GM23338 (cell line): ENCODE measurements at regions not wholly inside any gene's neighbourhood (a gene's known extent, or its start where the extent isn't known, plus 50 kb on each side); places are given as distances from the start of the nearest gene placed in this dataset.
"Not testable (repeated sequence)": the region's sequence is repeated elsewhere in the genome, so short reads cannot be mapped to it uniquely, and the experiment has no call there.

Source experiments
- ATAC-seq: fragments of 200-7000 bp; cut with Tn5 transposase; 3 replicates; pipeline ENCODE4 v1.9.1; 2020
- DNase-seq: peaks from one replicate; pipeline ENCODE4 v3.0.0-alpha.2; 2015; ENCODE audit warnings: low spot score
- H2AFZ ChIP-seq: fragments of 200-600 bp; sonication (generic); 2 replicates; pipeline ENCODE4 v1.8.0; 2016; ENCODE audit warnings: antibody characterized with exemption, mild to moderate bottlenecking, moderate library complexity
- H3F3A ChIP-seq: fragments of 200-600 bp; sonication (generic); replicated peaks from 2 replicates; pipeline ENCODE4 v1.8.0; 2017; ENCODE audit warnings: antibody characterized with exemption, mixed run types, low read depth
- H3K27ac ChIP-seq: fragments of 200-600 bp; sonication (generic); 2 replicates; pipeline ENCODE4 v1.6.1; 2016; ENCODE audit warnings: low read depth
- H3K27me3 ChIP-seq: fragments of 200-600 bp; sonication (generic); 2 replicates; pipeline ENCODE4 v1.8.0; 2016; ENCODE audit warnings: mild to moderate bottlenecking, mixed run types, moderate library complexity; ENCODE audit not compliant: insufficient read depth
- H3K36me3 ChIP-seq: fragments of 200-600 bp; sonication (generic); 2 replicates; pipeline ENCODE4 v1.8.0; 2016; ENCODE audit warnings: mild to moderate bottlenecking; ENCODE audit not compliant: insufficient read depth
- H3K4me1 ChIP-seq: fragments of 200-600 bp; sonication (generic); 2 replicates; pipeline ENCODE4 v1.8.0; 2016; ENCODE audit warnings: mild to moderate bottlenecking, moderate library complexity; ENCODE audit not compliant: insufficient read depth
- H3K4me2 ChIP-seq: fragments of 200-600 bp; sonication (generic); 2 replicates; pipeline ENCODE4 v1.7.1; 2017; ENCODE audit warnings: mixed run types
- H3K4me3 ChIP-seq: fragments of 200-600 bp; sonication (generic); 2 replicates; pipeline ENCODE4 v1.6.1; 2016; ENCODE audit warnings: mixed run types
- H3K79me2 ChIP-seq: fragments of 200-600 bp; sonication (generic); replicated peaks from 2 replicates; pipeline ENCODE4 v1.8.0; 2017; ENCODE audit warnings: mild to moderate bottlenecking; ENCODE audit not compliant: insufficient read depth
- H3K9me2 ChIP-seq: fragments of 200-600 bp; sonication (generic); 2 replicates; pipeline ENCODE4 v1.8.0; 2017; ENCODE audit not compliant: insufficient read depth
- H4K20me1 ChIP-seq: fragments of 200-600 bp; sonication (generic); replicated peaks from 2 replicates; pipeline ENCODE4 v1.8.0; 2017; ENCODE audit warnings: mild to moderate bottlenecking; ENCODE audit not compliant: insufficient read depth
- H3K27ac Mint-ChIP-seq: 2 replicates; pipeline ENCODE4 v1.8.0; 2020; ENCODE audit warnings: inconsistent platforms, mild to moderate bottlenecking, moderate library complexity, mixed read lengths
- H3K27me3 Mint-ChIP-seq: 3 replicates; pipeline ENCODE4 v1.8.0; 2022; ENCODE audit warnings: low read depth, mild to moderate bottlenecking, moderate library complexity, mixed read lengths, inconsistent platforms; ENCODE audit not compliant: insufficient read depth, poor library complexity
- H3K36me3 Mint-ChIP-seq: 3 replicates; pipeline ENCODE4 v1.8.0; 2021; ENCODE audit warnings: low read depth, mild to moderate bottlenecking, inconsistent platforms, moderate library complexity, mixed read lengths
- H3K4me1 Mint-ChIP-seq: 3 replicates; pipeline ENCODE4 v1.8.0; 2020; ENCODE audit warnings: mild to moderate bottlenecking, inconsistent platforms, mixed read lengths
- H3K4me3 Mint-ChIP-seq: 3 replicates; pipeline ENCODE4 v1.8.0; 2021; ENCODE audit warnings: moderate library complexity, mild to moderate bottlenecking, inconsistent platforms, mixed read lengths
- H3K9me3 Mint-ChIP-seq: 3 replicates; pipeline ENCODE4 v1.8.0; 2020; ENCODE audit warnings: moderate library complexity, mild to moderate bottlenecking, inconsistent platforms, mixed read lengths

DNA sequence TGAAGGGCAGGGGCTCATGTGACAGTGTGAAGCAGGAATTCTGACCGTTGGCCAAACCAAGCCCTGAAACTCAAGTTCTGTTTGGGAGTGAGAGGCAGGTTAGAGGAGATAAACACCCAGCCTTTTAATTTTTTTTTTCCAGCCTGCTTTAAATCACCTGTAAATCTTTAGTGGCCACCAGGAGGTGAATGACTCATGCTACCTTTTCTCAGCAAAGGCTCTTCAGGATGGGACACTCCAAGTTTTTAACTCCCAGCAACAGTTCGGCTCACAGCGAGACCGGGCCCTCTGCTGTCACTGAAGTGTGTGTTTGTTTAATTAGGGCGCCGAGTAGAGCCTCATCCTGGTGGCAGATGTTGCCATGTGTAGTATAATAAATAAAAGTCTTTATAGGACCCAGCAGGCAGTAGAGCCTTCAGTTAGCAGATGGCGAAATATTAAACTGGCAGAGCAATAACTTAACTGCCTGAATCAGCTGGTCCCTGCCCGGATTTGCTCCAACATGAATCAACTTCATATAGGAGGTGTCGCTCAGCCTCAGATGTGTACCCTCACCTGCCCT, 180.3 kb downstream of the NPIPA7 start:
- H3F3A ChIP-seq, H2AFZ ChIP-seq, H3K9me3 Mint-ChIP-seq, DNase-seq, H3K36me3 Mint-ChIP-seq, H3K4me2 ChIP-seq, H3K27me3 Mint-ChIP-seq, H3K79me2 ChIP-seq, H3K27ac Mint-ChIP-seq, H3K4me3 ChIP-seq, H3K36me3 ChIP-seq, H3K27me3 ChIP-seq, H4K20me1 ChIP-seq, H3K4me1 ChIP-seq, H3K4me3 Mint-ChIP-seq, H3K9me2 ChIP-seq, H3K4me1 Mint-ChIP-seq, H3K27ac ChIP-seq: not testable (repeated sequence)
- peak; percentile 31; the same call in 1 of the 3 replicates for ATAC-seq

DNA sequence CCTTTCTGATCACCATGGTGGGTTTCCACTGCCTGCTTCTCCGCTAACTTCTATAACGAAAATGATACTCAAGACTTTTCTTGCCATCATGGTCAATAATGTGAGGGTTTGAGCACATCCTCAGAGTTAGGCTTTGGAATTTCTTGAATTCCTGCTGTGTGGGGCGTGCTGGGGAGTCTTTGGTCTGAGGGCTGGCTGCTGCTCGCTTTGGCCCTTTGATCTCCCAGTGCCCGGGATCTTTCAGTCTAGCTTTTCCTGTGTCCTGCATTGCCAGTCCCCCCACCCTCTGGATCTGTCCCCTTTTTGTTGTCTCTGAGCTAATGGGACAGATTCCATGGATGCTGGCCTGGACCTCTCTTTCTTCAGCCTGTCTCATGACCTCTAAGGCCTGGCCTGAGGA, 182.6 kb downstream of the NPIPA7 start:
- H3K27ac ChIP-seq, H3K27me3 ChIP-seq, H3K9me3 Mint-ChIP-seq, H3K4me1 ChIP-seq, H2AFZ ChIP-seq, H4K20me1 ChIP-seq, H3K36me3 Mint-ChIP-seq, H3K4me2 ChIP-seq, H3K4me1 Mint-ChIP-seq, H3K4me3 Mint-ChIP-seq, H3K36me3 ChIP-seq, H3F3A ChIP-seq, H3K27me3 Mint-ChIP-seq, H3K27ac Mint-ChIP-seq, H3K79me2 ChIP-seq, H3K9me2 ChIP-seq, H3K4me3 ChIP-seq: not testable (repeated sequence)
- DNase-seq = peak; percentile 37
- peak; percentile 31; the same call in 2 of the 3 replicates for ATAC-seq

DNA sequence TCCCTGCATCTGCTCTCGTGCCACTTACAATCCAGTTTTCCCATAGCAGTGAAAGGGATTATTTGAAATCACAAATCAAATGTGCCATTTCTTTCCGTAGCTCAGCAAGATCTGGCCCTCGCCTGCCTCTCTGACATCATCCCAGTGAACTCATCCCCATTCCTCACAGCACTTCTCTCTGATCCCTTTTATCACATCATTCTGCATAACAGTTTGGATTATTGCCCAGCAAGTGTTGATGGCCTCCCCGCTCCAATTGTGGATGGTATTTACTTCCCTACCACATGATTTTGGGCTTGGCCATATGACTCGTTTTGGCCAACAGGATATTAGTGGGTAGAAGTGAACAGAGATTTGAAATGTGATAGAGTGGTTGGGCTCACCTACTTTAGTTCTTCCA, 185.0 kb downstream of the NPIPA7 start:
- H3F3A ChIP-seq, ATAC-seq, H3K27ac Mint-ChIP-seq: not testable (repeated sequence)

DNA sequence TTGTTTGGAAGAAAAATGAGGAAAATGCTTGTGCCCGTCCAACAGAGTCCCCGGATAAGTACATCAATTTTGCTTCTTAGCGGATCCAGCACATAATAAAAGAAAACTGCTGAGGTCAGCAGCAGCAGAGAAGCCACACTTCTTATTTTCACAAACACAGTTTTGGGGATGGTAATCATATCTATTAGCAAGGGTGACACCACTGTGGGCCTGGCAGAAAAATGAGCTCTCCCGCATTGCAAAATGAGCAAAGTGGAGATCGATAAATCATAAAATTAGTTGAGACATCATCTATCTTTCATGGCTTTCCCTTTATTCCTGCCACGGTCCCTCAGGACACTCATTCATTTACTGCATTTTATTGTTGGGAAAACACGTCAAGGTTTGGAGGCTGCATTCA, 186.4 kb downstream of the NPIPA7 start:
- not testable (repeated sequence) for H3K27me3 ChIP-seq, H3K9me3 Mint-ChIP-seq, H3F3A ChIP-seq, H3K27ac ChIP-seq, DNase-seq, H4K20me1 ChIP-seq, H3K4me2 ChIP-seq, H3K4me3 Mint-ChIP-seq, H3K4me1 ChIP-seq, ATAC-seq, H3K27me3 Mint-ChIP-seq, H3K4me3 ChIP-seq, H3K27ac Mint-ChIP-seq, H3K79me2 ChIP-seq, H2AFZ ChIP-seq, H3K9me2 ChIP-seq, H3K36me3 ChIP-seq, H3K4me1 Mint-ChIP-seq, H3K36me3 Mint-ChIP-seq

More for the DNA sequence above, 185.0 kb downstream of the NPIPA7 start:
- H3K4me1 Mint-ChIP-seq, H3K4me3 ChIP-seq, H3K9me3 Mint-ChIP-seq, H3K27me3 ChIP-seq, H3K27ac ChIP-seq, H2AFZ ChIP-seq, H3K36me3 Mint-ChIP-seq, H3K4me1 ChIP-seq, H3K4me2 ChIP-seq, H4K20me1 ChIP-seq, H3K9me2 ChIP-seq, H3K36me3 ChIP-seq, H3K79me2 ChIP-seq, H3K27me3 Mint-ChIP-seq, H3K4me3 Mint-ChIP-seq, DNase-seq: not testable (repeated sequence)

DNA sequence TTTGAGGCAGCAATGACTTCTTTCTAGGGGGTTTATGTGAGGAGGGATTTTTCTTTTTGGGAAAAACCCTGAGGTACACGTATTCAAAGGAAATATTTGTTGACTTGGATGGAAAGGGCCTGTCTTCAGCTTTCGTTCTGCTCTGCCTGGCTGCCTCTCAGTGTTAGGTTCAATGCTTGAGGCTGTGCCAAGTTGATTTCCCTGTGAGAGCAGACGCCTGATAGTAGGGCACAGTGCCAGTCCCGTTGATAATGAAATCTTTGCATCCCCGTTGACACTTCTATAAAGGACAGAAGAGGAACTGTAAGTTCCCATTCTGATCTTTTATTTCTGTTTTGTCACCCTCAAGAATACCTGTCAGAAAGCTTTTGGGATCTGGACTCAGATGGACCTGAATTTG, 191.1 kb downstream of the NPIPA7 start:
- H3K27me3 ChIP-seq, H3K79me2 ChIP-seq, H3K27me3 Mint-ChIP-seq, H3K4me1 Mint-ChIP-seq, H3K9me3 Mint-ChIP-seq, H3K27ac Mint-ChIP-seq, H3K4me3 Mint-ChIP-seq, H3K4me2 ChIP-seq, H3K36me3 ChIP-seq, H4K20me1 ChIP-seq, DNase-seq, H2AFZ ChIP-seq, H3K27ac ChIP-seq, H3K4me3 ChIP-seq, H3K9me2 ChIP-seq, ATAC-seq, H3F3A ChIP-seq, H3K4me1 ChIP-seq, H3K36me3 Mint-ChIP-seq: not testable (repeated sequence)

DNA sequence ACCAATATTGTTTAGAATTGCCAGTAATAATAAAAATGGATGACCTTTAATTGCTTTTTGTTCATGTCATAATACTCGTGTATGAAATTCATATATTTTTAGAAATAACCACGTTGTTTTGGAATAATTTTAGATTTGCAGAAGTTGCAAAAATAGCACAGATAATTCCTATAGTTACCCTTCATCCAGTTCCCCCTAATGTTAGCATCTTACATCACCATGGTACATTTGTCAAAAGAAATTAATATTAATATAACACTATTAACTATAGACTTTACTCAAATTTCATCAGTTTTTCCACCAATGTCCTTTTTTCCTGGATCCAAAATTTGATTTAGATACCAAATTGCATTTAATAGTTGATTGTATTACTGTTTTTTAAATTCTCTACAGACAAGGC, 191.9 kb downstream of the NPIPA7 start:
- H3K27ac Mint-ChIP-seq, H3K4me3 Mint-ChIP-seq, H3K27ac ChIP-seq, H3K4me1 ChIP-seq, H3K4me3 ChIP-seq, H3K9me3 Mint-ChIP-seq, H3K79me2 ChIP-seq, H3K27me3 ChIP-seq, H3K4me1 Mint-ChIP-seq, H3F3A ChIP-seq, DNase-seq, ATAC-seq, H3K27me3 Mint-ChIP-seq, H3K36me3 Mint-ChIP-seq, H3K9me2 ChIP-seq, H2AFZ ChIP-seq, H3K4me2 ChIP-seq, H3K36me3 ChIP-seq, H4K20me1 ChIP-seq: not testable (repeated sequence)

DNA sequence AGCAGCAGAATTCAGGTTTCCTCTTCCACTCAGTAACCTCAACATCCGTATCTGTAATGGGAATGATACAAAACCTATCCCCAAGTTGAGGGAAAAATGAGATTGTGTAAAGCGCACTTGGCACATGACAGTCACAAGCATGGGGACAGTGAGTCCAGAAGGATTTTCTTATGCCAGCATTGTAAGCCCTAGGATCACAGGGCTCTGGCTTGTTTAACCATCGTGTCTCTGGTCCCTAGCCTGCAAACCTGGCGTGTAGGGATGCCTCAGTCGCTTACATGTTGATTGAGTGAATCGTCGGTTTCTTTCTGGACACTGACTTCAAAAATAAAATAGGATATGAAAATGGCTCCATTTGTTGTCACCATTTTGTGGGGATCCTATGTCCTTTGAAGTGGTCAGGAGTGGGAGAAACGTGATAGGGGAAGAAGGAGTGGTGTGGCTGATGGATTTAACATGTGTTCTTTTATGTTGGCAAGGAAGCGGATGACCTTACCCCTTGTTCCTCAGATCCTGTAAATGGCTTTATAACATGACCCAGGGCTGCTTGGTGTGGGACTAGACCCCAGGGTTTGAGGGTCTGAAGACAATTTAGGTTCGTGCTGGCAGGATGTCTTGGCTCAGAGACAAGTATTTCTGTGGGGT, 193.3 kb downstream of the NPIPA7 start:
- not testable (repeated sequence) for H3K9me3 Mint-ChIP-seq, H3K4me3 Mint-ChIP-seq, DNase-seq, H3K36me3 ChIP-seq, H3K4me1 Mint-ChIP-seq, H3K27me3 ChIP-seq, H3K27me3 Mint-ChIP-seq, ATAC-seq, H3F3A ChIP-seq, H3K79me2 ChIP-seq, H3K4me1 ChIP-seq, H3K4me2 ChIP-seq, H3K36me3 Mint-ChIP-seq, H3K27ac Mint-ChIP-seq, H3K27ac ChIP-seq, H3K9me2 ChIP-seq, H2AFZ ChIP-seq, H4K20me1 ChIP-seq, H3K4me3 ChIP-seq
